ENCODE measurements at regions not wholly inside any gene's neighbourhood (a gene's known extent, or its start where the extent isn't known, plus 50 kb on each side); places are given as distances from the start of the nearest gene placed in this dataset.

DNA sequence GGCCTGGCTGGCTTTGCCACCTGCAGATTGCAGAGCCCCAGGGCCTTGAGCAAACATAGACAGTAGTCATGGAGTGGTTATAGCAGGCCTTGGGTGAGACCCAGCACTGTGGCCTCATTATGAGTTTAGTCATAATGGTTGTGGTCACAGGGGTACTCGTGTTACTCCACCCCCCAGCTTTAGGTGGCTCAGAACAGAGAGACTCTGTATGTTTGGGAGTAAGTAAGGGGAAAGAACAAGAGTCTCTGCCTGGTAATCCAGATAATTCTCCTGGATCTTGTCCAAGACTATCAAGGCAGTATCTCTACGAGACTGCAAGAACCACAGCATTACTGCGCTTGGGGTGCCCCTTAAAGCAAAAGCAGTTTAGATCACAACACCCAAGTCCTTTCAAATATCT lies 62.3 kb upstream of the SCRG1 start (continued):
- TF ChIP-seq, protein P1, sequence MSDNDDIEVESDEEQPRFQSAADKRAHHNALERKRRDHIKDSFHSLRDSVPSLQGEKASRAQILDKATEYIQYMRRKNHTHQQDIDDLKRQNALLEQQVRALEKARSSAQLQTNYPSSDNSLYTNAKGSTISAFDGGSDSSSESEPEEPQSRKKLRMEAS (IDR thresholded peaks at IDR 0.05) = no peak
- TF ChIP-seq EGR1 (IDR thresholded peaks at IDR 0.05; ENCODE audit: borderline replicate concordance, low read depth, low read length) (no peak), RAD21 (IDR thresholded peaks at IDR 0.05 in 1 of 2, conservative IDR thresholded peaks at IDR 0.05 in 1 of 2; ENCODE audit: low read depth in 2 of 2, low read length in 2 of 2) (no peak), SIN3A (conservative IDR thresholded peaks at IDR 0.05 in 1 of 2, IDR thresholded peaks at IDR 0.05 in 1 of 2; ENCODE audit: low read depth in 1 of 2, low read length in 2 of 2) (no peak)

Measured in H1 (cell line).